ENCODE measurements at regions not wholly inside any gene's neighbourhood (a gene's known extent, or its start where the extent isn't known, plus 50 kb on each side); places are given as distances from the start of the nearest gene placed in this dataset.

DNA sequence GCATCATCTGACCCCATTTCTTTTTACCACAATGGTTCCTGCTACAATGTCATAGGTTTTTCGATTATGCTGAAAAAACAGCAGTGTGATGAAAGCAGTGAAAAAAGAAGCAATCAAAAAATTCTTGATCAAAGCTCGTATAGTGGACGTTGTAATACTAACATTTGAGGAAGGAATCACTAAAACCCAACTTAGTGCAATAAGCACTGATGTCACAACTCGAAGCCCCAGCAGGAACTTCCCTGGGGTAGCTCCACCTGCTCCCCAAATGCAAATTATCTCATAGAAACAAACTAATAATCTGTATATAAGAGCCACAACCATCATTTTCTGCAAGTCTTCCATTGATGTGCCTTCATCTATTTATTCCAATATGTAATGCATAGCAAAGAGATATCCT lies 285.6 kb upstream of the SGK1 start:
- H3K18ac ChIP-seq (ENCODE audit: extremely low read depth, low read length) = no peak overlapping the region
- H3K79me1 ChIP-seq (ENCODE audit: low read depth, low read length) = no peaks in the 10 kb centered on the region
- no peak overlapping the region for H3K9ac ChIP-seq (replicated peaks in 1 of 4; ENCODE audit: extremely low read depth in 1 of 4, low read depth in 3 of 4, low read length in 3 of 4)
- no peaks in the 10 kb centered on the region for H3K79me2 ChIP-seq (ENCODE audit: control insufficient read depth in 1 of 2, insufficient read depth in 2 of 2, low read length in 2 of 2)
- no peak overlapping the region for H2BK15ac ChIP-seq (ENCODE audit: low read length)
- H2BK12ac ChIP-seq (ENCODE audit: low read depth, low read length) = no peak overlapping the region
- 100% methylated on average over 4 of the region's 4 CpGs; no CpG with 5 or more reads in 1 of the 2 experiments for WGBS, 2 experiments (ENCODE audit: extremely low coverage in 1 of 2, insufficient coverage in 1 of 2, insufficient read length in 1 of 2, insufficient replicate concordance in 2 of 2, low coverage in 1 of 2, low lambda C conversion rate in 2 of 2, missing lambda C conversion rate in 1 of 2)
- no peak overlapping the region for H3K56ac ChIP-seq (replicated peaks; ENCODE audit: insufficient read length, low read depth, low read length)
- FAIRE-seq (no peak), DNase-seq (ENCODE audit: low read depth in 1 of 2, low spot score in 2 of 2) (no peak)
- H3K9me3 ChIP-seq (ENCODE audit: insufficient read depth in 2 of 2, low read depth in 1 of 2, low read length in 1 of 2) = peaks cover 10 to 20% of the 10 kb centered on the region in 2 experiments; a peak in 3 of 4 replicates
- no peaks in the 10 kb centered on the region for H3K23me2 ChIP-seq (ENCODE audit: low read depth, low read length)
- H3K27ac ChIP-seq (ENCODE audit: low read depth, low read length) = no peak overlapping the region
- H4K20me1 ChIP-seq (replicated peaks in 1 of 2; ENCODE audit: control insufficient read depth in 1 of 2, insufficient read depth in 2 of 2, low read length in 2 of 2) = no peaks in the 10 kb centered on the region
- no peak overlapping the region for H2BK20ac ChIP-seq (ENCODE audit: low read length)
- no peak overlapping the region for H2BK120ac ChIP-seq (replicated peaks; ENCODE audit: low read depth, low read length)
- no peak overlapping the region for H4K5ac ChIP-seq (ENCODE audit: insufficient read length, low read depth, low read length)
- no peak overlapping the region for H3K4ac ChIP-seq (replicated peaks; ENCODE audit: insufficient read length, low read depth, low read length)
- CTCF ChIA-PET (ENCODE audit: partially characterized antibody) = interaction anchor here (0.9 kb wide), 1 partner anchor 20 kb away, joined by 4 read pairs; no protein-coding TSS in a partner anchor
- no peak overlapping the region for H2BK5ac ChIP-seq (ENCODE audit: low read depth, low read length)
- no peaks in the 10 kb centered on the region for H3K27me3 ChIP-seq (replicated peaks in 1 of 4; ENCODE audit: control insufficient read depth in 3 of 4, extremely low read depth in 1 of 4, insufficient read depth in 3 of 4, low read length in 3 of 4)
- H4K8ac ChIP-seq (ENCODE audit: extremely low read depth, insufficient read depth, low read length) = no peak overlapping the region
- H2AFZ ChIP-seq (ENCODE audit: low read length) = no peak overlapping the region
- no peak overlapping the region for H4K91ac ChIP-seq (replicated peaks; ENCODE audit: insufficient read length, low read length)
- no peak overlapping the region for H3K23ac ChIP-seq (ENCODE audit: insufficient read length)
- H3K4me2 ChIP-seq (ENCODE audit: insufficient read depth in 1 of 2, low read depth in 2 of 2, low read length in 2 of 2) = no peak overlapping the region
- H2AK5ac ChIP-seq (ENCODE audit: low read depth, low read length) = no peak overlapping the region
- no peaks in the 10 kb centered on the region for H3K4me1 ChIP-seq (replicated peaks in 1 of 4; ENCODE audit: control insufficient read depth in 3 of 4, insufficient read depth in 4 of 4, low read length in 3 of 4)
- no peak overlapping the region for H3K4me3 ChIP-seq (ENCODE audit: extremely low read depth in 1 of 4, insufficient read depth in 2 of 4, low read depth in 3 of 4, low read length in 4 of 4)
- POLR2A ChIA-PET (ENCODE audit: partially characterized antibody) = no interaction called here
- no peak overlapping the region for H3K14ac ChIP-seq (ENCODE audit: insufficient read length)
- peaks cover 0 to 3% (median 0%) of the 10 kb centered on the region in 4 experiments; a peak in 1 of 8 replicates for H3K36me3 ChIP-seq (ENCODE audit: control insufficient read depth in 2 of 4, insufficient read depth in 4 of 4, low read length in 3 of 4)
- TF ChIP-seq POLR2A (IDR thresholded peaks at IDR 0.05; ENCODE audit: control extremely low read depth in 1 of 2, low read depth in 2 of 2, low read length in 2 of 2) (no peak), BACH1 (IDR thresholded peaks at IDR 0.05; ENCODE audit: low read length) (no peak), KDM4A (IDR thresholded peaks at IDR 0.05; ENCODE audit: low read depth, low read length, severe bottlenecking) (no peak), RNF2 (IDR thresholded peaks at IDR 0.05; ENCODE audit: borderline replicate concordance, low read depth, low read length, missing control alignments, poor library complexity, severe bottlenecking) (no peak), GABPA (IDR thresholded peaks at IDR 0.05; ENCODE audit: borderline replicate concordance, insufficient read depth, low read length) (no peak), TAF7 (optimal IDR thresholded peaks at IDR 0.05; ENCODE audit: borderline replicate concordance, low read depth, low read length) (no peak), SP4 (IDR thresholded peaks at IDR 0.05; ENCODE audit: low read length) (no peak), BRCA1 (IDR thresholded peaks at IDR 0.05; ENCODE audit: low read depth, low read length) (no peak), HDAC2 (IDR thresholded peaks at IDR 0.05; ENCODE audit: borderline replicate concordance in 1 of 2, low read depth in 2 of 2, low read length in 2 of 2) (no peak), NANOG (IDR thresholded peaks at IDR 0.05; ENCODE audit: insufficient read depth, low read depth, low read length, poor library complexity, severe bottlenecking) (no peak), TCF12 (IDR thresholded peaks at IDR 0.05; ENCODE audit: low read depth, low read length) (no peak)
- TF ChIP-seq, protein P1, sequence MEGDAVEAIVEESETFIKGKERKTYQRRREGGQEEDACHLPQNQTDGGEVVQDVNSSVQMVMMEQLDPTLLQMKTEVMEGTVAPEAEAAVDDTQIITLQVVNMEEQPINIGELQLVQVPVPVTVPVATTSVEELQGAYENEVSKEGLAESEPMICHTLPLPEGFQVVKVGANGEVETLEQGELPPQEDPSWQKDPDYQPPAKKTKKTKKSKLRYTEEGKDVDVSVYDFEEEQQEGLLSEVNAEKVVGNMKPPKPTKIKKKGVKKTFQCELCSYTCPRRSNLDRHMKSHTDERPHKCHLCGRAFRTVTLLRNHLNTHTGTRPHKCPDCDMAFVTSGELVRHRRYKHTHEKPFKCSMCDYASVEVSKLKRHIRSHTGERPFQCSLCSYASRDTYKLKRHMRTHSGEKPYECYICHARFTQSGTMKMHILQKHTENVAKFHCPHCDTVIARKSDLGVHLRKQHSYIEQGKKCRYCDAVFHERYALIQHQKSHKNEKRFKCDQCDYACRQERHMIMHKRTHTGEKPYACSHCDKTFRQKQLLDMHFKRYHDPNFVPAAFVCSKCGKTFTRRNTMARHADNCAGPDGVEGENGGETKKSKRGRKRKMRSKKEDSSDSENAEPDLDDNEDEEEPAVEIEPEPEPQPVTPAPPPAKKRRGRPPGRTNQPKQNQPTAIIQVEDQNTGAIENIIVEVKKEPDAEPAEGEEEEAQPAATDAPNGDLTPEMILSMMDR (IDR thresholded peaks at IDR 0.05; ENCODE audit: control extremely low read depth in 1 of 3, insufficient read depth in 1 of 3, low read depth in 1 of 3, low read length in 3 of 3) = no peak
